Panc1 (cell line): ENCODE measurements at regions not wholly inside any gene's neighbourhood (a gene's known extent, or its start where the extent isn't known, plus 50 kb on each side); places are given as distances from the start of the nearest gene placed in this dataset.

ENCODE experiments used
- ATAC-seq: fragments of 200-7000 bp; cut with Tn5 transposase; 2 replicates; pipeline ENCODE4 v1.9.1; 2020; ENCODE audit warnings: mild to moderate bottlenecking, moderate library complexity
- BruUV-seq: library from RNA; stranded (reverse); fragments of 400-500 nt; replicated peaks from 2 replicates; lab custom pipeline; 2021; lab: Mats Ljungman, UMichigan
- CTCF ChIA-PET: fragments of 300-600 bp; sonication (Branson Sonifier 250); formaldehyde crosslinking; loops from one replicate; lab custom pipeline; 2022; ENCODE audit warnings: antibody characterized with exemption; lab: Charles Lee
- POLR2A ChIA-PET: fragments of 300-600 bp; sonication (Branson Sonifier 250); formaldehyde crosslinking; loops from one replicate; lab custom pipeline; 2022; ENCODE audit warnings: antibody characterized with exemption; lab: Charles Lee
- DNase-seq: peaks from one replicate; pipeline ENCODE4 v3.0.0-alpha.2; 2010; ENCODE audit warnings: low read depth, low spot score
- H3K27ac ChIP-seq: 2 replicates; pipeline ENCODE4 v1.5.1; 2011; ENCODE audit warnings: mild to moderate bottlenecking, low read length, inconsistent platforms
- H3K27me3 ChIP-seq: fragments of 200-500 bp; sonication (Bioruptor generic); 2 replicates; pipeline ENCODE4 v1.6.0; 2014; ENCODE audit warnings: low read length, inconsistent platforms; ENCODE audit not compliant: control insufficient read depth, insufficient read depth
- H3K36me3 ChIP-seq: fragments of 200-500 bp; sonication (Bioruptor generic); 2 replicates; pipeline ENCODE4 v1.5.1; 2014; ENCODE audit warnings: inconsistent platforms, mild to moderate bottlenecking, low read length, moderate library complexity; ENCODE audit not compliant: control insufficient read depth, insufficient read depth
- H3K4me1 ChIP-seq: 2 replicates; pipeline ENCODE4 v1.5.1; 2011; ENCODE audit warnings: inconsistent platforms, mild to moderate bottlenecking, low read length, moderate library complexity; ENCODE audit not compliant: control insufficient read depth, insufficient read depth
- H3K4me3 ChIP-seq, 2 experiments: 2 replicates each; pipeline ENCODE4 v1.5.1; 2011 to 2012; ENCODE audit warnings: low read depth in 2 of 2, low read length in 2 of 2, mild to moderate bottlenecking in 2 of 2, inconsistent platforms in 1 of 2, moderate library complexity in 1 of 2
- H3K9me3 ChIP-seq: fragments of 200-500 bp; sonication (Bioruptor generic); 2 replicates; pipeline ENCODE4 v1.5.1; 2014; ENCODE audit warnings: low read depth, mild to moderate bottlenecking, inconsistent platforms, low read length, moderate library complexity; ENCODE audit not compliant: control insufficient read depth, insufficient read depth
- CTCF ChIP-seq: fragments of 450-650 bp; IDR thresholded peaks from 2 replicates; pipeline ENCODE4 v1.5.1; 2017; ENCODE audit warnings: mild to moderate bottlenecking
- POLR2AphosphoS5 ChIP-seq: IDR thresholded peaks from 2 replicates; pipeline ENCODE4 v1.6.1; 2012; ENCODE audit warnings: mild to moderate bottlenecking, low read depth, low read length, moderate library complexity
- SIN3A ChIP-seq: IDR thresholded peaks from 2 replicates; pipeline ENCODE4 v1.6.1; 2012; ENCODE audit warnings: low read depth, mild to moderate bottlenecking, low read length, moderate library complexity, borderline replicate concordance; ENCODE audit not compliant: insufficient read depth
- TCF7L2 ChIP-seq: IDR thresholded peaks from 2 replicates; pipeline ENCODE4 v1.6.1; 2011; ENCODE audit warnings: mild to moderate bottlenecking, low read depth, low read length, inconsistent platforms
- in situ Hi-C: cut with HindIII; loops from 2 replicates; pipeline ENCODE4 v1.10.0; 2016; ENCODE audit warnings: low sequenced_read_pairs, low pct_unique_long_range_greater_than_20kb
- intact Hi-C: fragments of 100-400 bp; cut with micrococcal nuclease; formaldehyde crosslinking; loops from one replicate; pipeline ENCODE4 v1.10.0; 2022; ENCODE audit not compliant: unreplicated experiment
- TF ChIP-seq, protein P1 (sequence below), 2 experiments: IDR thresholded peaks; 2 replicates each; pipeline ENCODE4 v1.6.1; 2011 to 2012; ENCODE audit warnings: low read depth in 2 of 2, control low read depth in 1 of 2, low read length in 1 of 2, mild to moderate bottlenecking in 1 of 2, moderate library complexity in 1 of 2; ENCODE audit not compliant: insufficient read depth in 1 of 2

- CTCF ChIA-PET = no interaction called here
- no peaks in the 10 kb centered on the region for H3K4me1 ChIP-seq
- DNase-seq (no peak), ATAC-seq (no peak)
- in situ Hi-C loops = no loop called here
- H3K36me3 ChIP-seq = no peaks in the 10 kb centered on the region
- TF ChIP-seq SIN3A = no peak
- TF ChIP-seq, protein P1, sequence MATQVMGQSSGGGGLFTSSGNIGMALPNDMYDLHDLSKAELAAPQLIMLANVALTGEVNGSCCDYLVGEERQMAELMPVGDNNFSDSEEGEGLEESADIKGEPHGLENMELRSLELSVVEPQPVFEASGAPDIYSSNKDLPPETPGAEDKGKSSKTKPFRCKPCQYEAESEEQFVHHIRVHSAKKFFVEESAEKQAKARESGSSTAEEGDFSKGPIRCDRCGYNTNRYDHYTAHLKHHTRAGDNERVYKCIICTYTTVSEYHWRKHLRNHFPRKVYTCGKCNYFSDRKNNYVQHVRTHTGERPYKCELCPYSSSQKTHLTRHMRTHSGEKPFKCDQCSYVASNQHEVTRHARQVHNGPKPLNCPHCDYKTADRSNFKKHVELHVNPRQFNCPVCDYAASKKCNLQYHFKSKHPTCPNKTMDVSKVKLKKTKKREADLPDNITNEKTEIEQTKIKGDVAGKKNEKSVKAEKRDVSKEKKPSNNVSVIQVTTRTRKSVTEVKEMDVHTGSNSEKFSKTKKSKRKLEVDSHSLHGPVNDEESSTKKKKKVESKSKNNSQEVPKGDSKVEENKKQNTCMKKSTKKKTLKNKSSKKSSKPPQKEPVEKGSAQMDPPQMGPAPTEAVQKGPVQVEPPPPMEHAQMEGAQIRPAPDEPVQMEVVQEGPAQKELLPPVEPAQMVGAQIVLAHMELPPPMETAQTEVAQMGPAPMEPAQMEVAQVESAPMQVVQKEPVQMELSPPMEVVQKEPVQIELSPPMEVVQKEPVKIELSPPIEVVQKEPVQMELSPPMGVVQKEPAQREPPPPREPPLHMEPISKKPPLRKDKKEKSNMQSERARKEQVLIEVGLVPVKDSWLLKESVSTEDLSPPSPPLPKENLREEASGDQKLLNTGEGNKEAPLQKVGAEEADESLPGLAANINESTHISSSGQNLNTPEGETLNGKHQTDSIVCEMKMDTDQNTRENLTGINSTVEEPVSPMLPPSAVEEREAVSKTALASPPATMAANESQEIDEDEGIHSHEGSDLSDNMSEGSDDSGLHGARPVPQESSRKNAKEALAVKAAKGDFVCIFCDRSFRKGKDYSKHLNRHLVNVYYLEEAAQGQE (IDR thresholded peaks at IDR 0.05; ENCODE audit: insufficient read depth in 1 of 2, low read depth in 2 of 2, low read length in 1 of 2) = no peak
- no peak for TF ChIP-seq CTCF
- TF ChIP-seq POLR2AphosphoS5 = no peak
- no peak overlapping the region for H3K4me3 ChIP-seq
- no peaks in the 10 kb centered on the region for H3K9me3 ChIP-seq
- no TSS peak for BruUV-seq
- no peaks in the 10 kb centered on the region for H3K27me3 ChIP-seq
- intact Hi-C loops = no loop called here
- POLR2A ChIA-PET = no interaction called here
- no peak overlapping the region; the same call in 1 of the 2 replicates for H3K27ac ChIP-seq
These were observed 350.5 kb upstream of the TBL1XR1 start for GRCh38 chr3:177547711-177548350.

GRCh38 chr3:177550667-177551066 lies 353.4 kb upstream of the TBL1XR1 start:
- Histone ChIP-seq H3K4me3 (no peak overlapping the region), H3K9me3 (no peaks in the 10 kb centered on the region), H3K27me3 (no peaks in the 10 kb centered on the region), H3K4me1 (no peaks in the 10 kb centered on the region), H3K36me3 (no peaks in the 10 kb centered on the region), H3K27ac (no peak overlapping the region)
- ATAC-seq (no peak), DNase-seq (no peak)
- TF ChIP-seq POLR2AphosphoS5 = no peak
- TF ChIP-seq TCF7L2 = no peak
- TF ChIP-seq CTCF = no peak
- POLR2A ChIA-PET = no interaction called here
- CTCF ChIA-PET = no interaction called here
- intact Hi-C loops (no loop called here), in situ Hi-C loops (no loop called here)
- no TSS peak for BruUV-seq
